ENCODE measurements at regions not wholly inside any gene's neighbourhood (a gene's known extent, or its start where the extent isn't known, plus 50 kb on each side); places are given as distances from the start of the nearest gene placed in this dataset.

GRCh38 chr6:95408111-95408510 is 169.2 kb upstream of the MANEA start:
- TF ChIP-seq CTCF (IDR thresholded peaks at IDR 0.05): no peak
- TF ChIP-seq POLR2A (IDR thresholded peaks at IDR 0.05): no peak

All from testis (tissue), 2 donors.